ENCODE measurements at regions not wholly inside any gene's neighbourhood (a gene's known extent, or its start where the extent isn't known, plus 50 kb on each side); places are given as distances from the start of the nearest gene placed in this dataset.
"Not testable (repeated sequence)": the region's sequence is repeated elsewhere in the genome, so short reads cannot be mapped to it uniquely, and the experiment has no call there.

GRCh38 chr17:70329721-70330120, 160.4 kb downstream of the KCNJ2 start:
- DNase-seq (ENCODE audit: low read depth in 1 of 2, low spot score in 1 of 2): no peak
- TF ChIP-seq NFE2L2 (conservative IDR thresholded peaks at IDR 0.05; ENCODE audit: low read length) (no peak), ESRRA (IDR thresholded peaks at IDR 0.05; ENCODE audit: borderline replicate concordance, low read length) (no peak)
- H3K4me3 ChIP-seq: no peak overlapping the region
- WGBS (ENCODE audit: missing lambda C conversion rate): 55% methylated on average over 2 of the region's 2 CpGs
- ATAC-seq: no peak
- no peak overlapping the region for H3K4me2 ChIP-seq
- no peak overlapping the region for H3K27ac ChIP-seq
- peaks cover 2% of the 10 kb centered on the region; the same call in 1 of the 3 replicates for H3K9me3 ChIP-seq
- no peak for FAIRE-seq
- ChIA-PET POLR2A (no interaction called here), CTCF (interaction anchor here (1.0 to 1.2 kb wide), 2 partner anchors 14 to 761 kb away, joined by 4 read pairs; no protein-coding TSS in a partner anchor)
- no peaks in the 10 kb centered on the region for H3K4me1 ChIP-seq

GRCh38 chr17:70331066-70331465, 161.7 kb downstream of the KCNJ2 start:
- WGBS (ENCODE audit: missing lambda C conversion rate): no CpG with 5 or more reads among the region's 1 CpG
- POLR2A ChIA-PET; H3K27ac ChIP-seq; FAIRE-seq; DNase-seq (ENCODE audit: low read depth in 1 of 2, low spot score in 1 of 2); ATAC-seq; H3K4me3 ChIP-seq; H3K9me3 ChIP-seq; H3K4me2 ChIP-seq; CTCF ChIA-PET; H3K4me1 ChIP-seq: not testable (repeated sequence)

DNA sequence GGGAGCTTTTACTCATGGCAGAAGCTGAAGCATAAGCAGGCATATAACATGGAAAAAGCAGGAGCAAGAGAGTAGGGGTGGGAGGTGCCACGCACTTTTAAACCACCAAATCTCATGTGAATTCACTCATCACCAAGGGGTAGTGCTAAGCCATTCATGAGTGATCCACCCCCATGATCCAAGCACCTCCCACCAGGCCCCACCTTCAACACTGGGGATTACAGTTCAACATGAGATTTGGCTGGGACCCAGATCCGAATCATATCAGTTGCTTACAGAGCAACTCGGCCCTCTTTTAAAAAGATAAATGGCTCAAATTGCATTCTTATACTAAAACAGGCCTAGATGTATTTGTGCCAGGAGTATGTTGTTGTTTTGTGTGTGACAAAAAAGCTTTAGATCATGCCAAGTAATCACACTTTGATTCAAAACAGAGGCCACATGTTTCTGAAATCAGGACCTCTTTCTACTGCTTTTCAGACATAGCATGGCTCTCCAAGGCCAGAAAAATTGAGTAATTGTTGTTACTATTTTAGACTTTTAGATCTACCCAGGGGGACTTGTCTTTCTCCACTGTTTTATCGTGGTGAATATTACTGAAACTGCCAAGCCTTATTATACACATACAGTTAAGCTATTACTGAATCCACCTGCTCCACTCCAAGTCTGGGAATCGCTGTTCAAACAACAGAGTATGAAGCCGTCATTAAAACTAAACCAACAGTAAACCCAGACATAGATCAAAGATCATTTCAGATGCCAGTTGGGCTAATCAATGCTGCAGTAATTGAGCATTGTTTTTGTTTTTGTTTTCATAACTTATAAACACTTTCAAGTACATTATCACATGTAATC, 163.3 kb downstream of the KCNJ2 start:
- WGBS (ENCODE audit: missing lambda C conversion rate): 57% methylated on average over 6 of the region's 6 CpGs
- peaks cover 2% of the 10 kb centered on the region; the same call in 1 of the 3 replicates for H3K9me3 ChIP-seq
- H3K4me1 ChIP-seq: no peaks in the 10 kb centered on the region
- ATAC-seq: no peak
- H3K4me2 ChIP-seq: no peak overlapping the region
- H3K4me3 ChIP-seq: no peak overlapping the region
- ChIA-PET CTCF (no interaction called here), POLR2A (no interaction called here)
- H3K27ac ChIP-seq: no peak overlapping the region
- TF ChIP-seq HOXB13 (CRISPR knock-in tag; IDR thresholded peaks at IDR 0.05; ENCODE audit: low read depth): no peak
- TF ChIP-seq HMGXB4 (CRISPR knock-in tag; IDR thresholded peaks at IDR 0.05; ENCODE audit: borderline replicate concordance): no peak
- TF ChIP-seq ESRRA (IDR thresholded peaks at IDR 0.05; ENCODE audit: borderline replicate concordance, low read length): no peak
- TF ChIP-seq KDM1A (IDR thresholded peaks at IDR 0.05; ENCODE audit: low read depth): no peak
- TF ChIP-seq HOXA7 (CRISPR knock-in tag; IDR thresholded peaks at IDR 0.05): no peak
- TF ChIP-seq NR3C1 (IDR thresholded peaks at IDR 0.05): no peak
- no peak for TF ChIP-seq E2F6 (IDR thresholded peaks at IDR 0.05; ENCODE audit: borderline replicate concordance, low read depth)
- TF ChIP-seq RAD21 (conservative IDR thresholded peaks at IDR 0.05 in 1 of 2, IDR thresholded peaks at IDR 0.05 in 1 of 2): no peak
- TF ChIP-seq, protein P1, sequence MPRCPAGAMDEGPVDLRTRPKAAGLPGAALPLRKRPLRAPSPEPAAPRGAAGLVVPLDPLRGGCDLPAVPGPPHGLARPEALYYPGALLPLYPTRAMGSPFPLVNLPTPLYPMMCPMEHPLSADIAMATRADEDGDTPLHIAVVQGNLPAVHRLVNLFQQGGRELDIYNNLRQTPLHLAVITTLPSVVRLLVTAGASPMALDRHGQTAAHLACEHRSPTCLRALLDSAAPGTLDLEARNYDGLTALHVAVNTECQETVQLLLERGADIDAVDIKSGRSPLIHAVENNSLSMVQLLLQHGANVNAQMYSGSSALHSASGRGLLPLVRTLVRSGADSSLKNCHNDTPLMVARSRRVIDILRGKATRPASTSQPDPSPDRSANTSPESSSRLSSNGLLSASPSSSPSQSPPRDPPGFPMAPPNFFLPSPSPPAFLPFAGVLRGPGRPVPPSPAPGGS (IDR thresholded peaks at IDR 0.05): no peak
- no peak for TF ChIP-seq FOSL2 (IDR thresholded peaks at IDR 0.05)
- TF ChIP-seq FOSL2 (CRISPR knock-in tag; IDR thresholded peaks at IDR 0.05): no peak
- no peak for TF ChIP-seq ZSCAN20 (CRISPR knock-in tag; IDR thresholded peaks at IDR 0.05)
- TF ChIP-seq NFE2L2 (conservative IDR thresholded peaks at IDR 0.05; ENCODE audit: low read length): no peak
- no peak for TF ChIP-seq SMC3 (IDR thresholded peaks at IDR 0.05)
- no peak for TF ChIP-seq JUNB (IDR thresholded peaks at IDR 0.05)
- TF ChIP-seq EP300 (IDR thresholded peaks at IDR 0.05): no peak
- no peak for TF ChIP-seq EHF (CRISPR knock-in tag; IDR thresholded peaks at IDR 0.05)
- no peak for TF ChIP-seq CHD2 (IDR thresholded peaks at IDR 0.05; ENCODE audit: low read length, partially characterized antibody)
- no peak for TF ChIP-seq BHLHE40 (IDR thresholded peaks at IDR 0.05; ENCODE audit: low read depth, low read length)
- TF ChIP-seq MYC (IDR thresholded peaks at IDR 0.05; ENCODE audit: borderline replicate concordance, low read length): no peak
- TF ChIP-seq HOXB5 (CRISPR knock-in tag; IDR thresholded peaks at IDR 0.05): no peak
- FAIRE-seq: peak; percentile 7
- no peak for DNase-seq (ENCODE audit: low read depth in 1 of 2, low spot score in 1 of 2)
